GM12878 (cell line): ENCODE measurements at regions not wholly inside any gene's neighbourhood (a gene's known extent, or its start where the extent isn't known, plus 50 kb on each side); places are given as distances from the start of the nearest gene placed in this dataset.

Experiments
- ATAC-seq: fragments of 200-7000 bp; cut with Tn5 transposase; 3 replicates; pipeline ENCODE4 v1.9.1; 2020; ENCODE audit warnings: mild to moderate bottlenecking, moderate library complexity
- BruUV-seq: library from RNA; stranded (reverse); fragments of 400-500 nt; replicated peaks from 2 replicates; lab custom pipeline; 2021; lab: Mats Ljungman, UMichigan
- CTCF ChIA-PET: fragments of 300-600 bp; sonication (Branson Sonifier 250); formaldehyde crosslinking; extraction: SDS; loops from one replicate; lab custom pipeline; 2021; ENCODE audit warnings: inconsistent platforms; lab: Yijun Ruan, JAX
- POLR2A ChIA-PET: fragments of 350-600 bp; formaldehyde crosslinking; extraction: SDS; loops from one replicate; lab custom pipeline; 2021; ENCODE audit warnings: inconsistent platforms; lab: Charles Lee
- RAD21 ChIA-PET: fragments of 300-600 bp; sonication (Branson Sonifier 250); formaldehyde crosslinking; loops from one replicate; lab custom pipeline; 2023; ENCODE audit warnings: antibody characterized with exemption; ENCODE audit not compliant: unreplicated experiment; lab: Charles Lee
- SMC1A ChIA-PET: fragments of 300-600 bp; sonication (Branson Sonifier 250); formaldehyde crosslinking; loops from one replicate; lab custom pipeline; 2023; ENCODE audit not compliant: unreplicated experiment, uncharacterized antibody; lab: Charles Lee
- DNase-seq: peaks from one replicate; pipeline ENCODE4 v3.0.0-alpha.2; 2011; ENCODE audit warnings: low read depth, low spot score
- FAIRE-seq: peaks from 3 replicates; lab custom pipeline; 2011; peaks lifted over from hg19 to GRCh38; lab: Jason Lieb, UNC
- H2AFZ ChIP-seq: 2 replicates; pipeline ENCODE4 v1.6.0; 2011; ENCODE audit warnings: low read depth, low read length, control low read depth; ENCODE audit not compliant: control insufficient read depth
- H3K27ac ChIP-seq: 2 replicates; pipeline ENCODE4 v1.5.1; 2011; ENCODE audit warnings: control low read depth; ENCODE audit not compliant: control insufficient read depth, insufficient read depth
- H3K27me3 ChIP-seq, 2 experiments: replicated peaks in 1 of 2; 2 replicates each; pipeline versions ENCODE4 v1.6.0 to v1.6.1; 2011; ENCODE audit warnings: low read length in 1 of 2; ENCODE audit not compliant: control insufficient read depth in 2 of 2, insufficient read depth in 2 of 2
- H3K36me3 ChIP-seq, 2 experiments: 2 replicates each; pipeline ENCODE4 v1.5.1; 2011; ENCODE audit warnings: low read length in 1 of 2; ENCODE audit not compliant: control insufficient read depth in 2 of 2, insufficient read depth in 2 of 2
- H3K4me1 ChIP-seq: 2 replicates; pipeline ENCODE4 v1.6.1; 2011; ENCODE audit warnings: mild to moderate bottlenecking, low read length, moderate library complexity, mixed read lengths; ENCODE audit not compliant: control insufficient read depth, insufficient read depth
- H3K4me2 ChIP-seq: 2 replicates; pipeline ENCODE4 v1.6.0; 2011; ENCODE audit warnings: control low read depth; ENCODE audit not compliant: control insufficient read depth, insufficient read depth
- H3K4me3 ChIP-seq: fragments of 200-600 bp; sonication (generic); 2 replicates; pipeline ENCODE4 v1.5.1; 2016
- H3K79me2 ChIP-seq: 2 replicates; pipeline ENCODE4 v1.6.0; 2011; ENCODE audit warnings: low read length; ENCODE audit not compliant: control insufficient read depth, insufficient read depth
- H3K9ac ChIP-seq: 2 replicates; pipeline ENCODE4 v1.8.0; 2011; ENCODE audit warnings: low read length, control low read depth, mixed read lengths; ENCODE audit not compliant: control insufficient read depth, insufficient read depth
- H3K9me3 ChIP-seq: replicated peaks from 3 replicates; pipeline ENCODE4 v1.5.1; 2011; ENCODE audit warnings: mild to moderate bottlenecking, low read length; ENCODE audit not compliant: control insufficient read depth, insufficient read depth
- H4K20me1 ChIP-seq: 2 replicates; pipeline ENCODE4 v1.6.0; 2011; ENCODE audit not compliant: control insufficient read depth, insufficient read depth
- ATF3 ChIP-seq: IDR thresholded peaks from 2 replicates; pipeline ENCODE4 v1.6.1; 2011; ENCODE audit warnings: low read depth, mild to moderate bottlenecking, low read length, moderate library complexity, borderline replicate concordance; ENCODE audit errors: extremely low read depth
- BCL11A ChIP-seq: IDR thresholded peaks from 2 replicates; pipeline ENCODE4 v1.6.1; 2011; ENCODE audit warnings: low read depth, low read length
- BCL3 ChIP-seq: IDR thresholded peaks from 2 replicates; pipeline ENCODE4 v1.6.1; 2011; ENCODE audit warnings: borderline replicate concordance, low read depth, mild to moderate bottlenecking, moderate library complexity, low read length; ENCODE audit not compliant: insufficient read depth, poor library complexity, severe bottlenecking
- BMI1 ChIP-seq: fragments of 450-650 bp; IDR thresholded peaks from 2 replicates; pipeline ENCODE4 v1.6.1; 2016; ENCODE audit warnings: mild to moderate bottlenecking, moderate library complexity, borderline replicate concordance
- IKZF1 ChIP-seq: fragments of 450-650 bp; conservative IDR thresholded peaks from 2 replicates; pipeline ENCODE4 v1.6.1; 2017; ENCODE audit warnings: antibody characterized with exemption, mild to moderate bottlenecking
- IRF4 ChIP-seq: IDR thresholded peaks from 2 replicates; pipeline ENCODE4 v1.6.1; 2011; ENCODE audit warnings: low read depth, low read length
- MYB ChIP-seq: fragments of 150-350 bp; IDR thresholded peaks from 2 replicates; pipeline ENCODE4 v1.6.1; 2014; ENCODE audit warnings: mild to moderate bottlenecking, low read depth, low read length, borderline replicate concordance
- NFIC ChIP-seq: IDR thresholded peaks from 2 replicates; pipeline ENCODE4 v1.6.1; 2012; ENCODE audit warnings: low read depth, mild to moderate bottlenecking, inconsistent platforms, low read length, moderate library complexity
- PAX5 ChIP-seq: IDR thresholded peaks from 2 replicates; pipeline ENCODE4 v1.6.1; 2011; ENCODE audit warnings: low read depth, low read length, borderline replicate concordance
- SKIL ChIP-seq: fragments of 450-650 bp; IDR thresholded peaks from 2 replicates; pipeline ENCODE4 v1.6.1; 2017; ENCODE audit warnings: mild to moderate bottlenecking, low read depth, inconsistent platforms; ENCODE audit not compliant: poor library complexity, severe bottlenecking
- SMARCA5 ChIP-seq: fragments of 450-650 bp; IDR thresholded peaks from 2 replicates; pipeline ENCODE4 v1.6.1; 2017; ENCODE audit warnings: mild to moderate bottlenecking
- SRF ChIP-seq, 2 experiments: IDR thresholded peaks; 2 replicates each; pipeline ENCODE4 v1.6.1; 2011; ENCODE audit warnings: low read depth in 2 of 2, low read length in 2 of 2, mild to moderate bottlenecking in 1 of 2, moderate library complexity in 1 of 2
- ZNF217 ChIP-seq: fragments of 450-650 bp; IDR thresholded peaks from 2 replicates; pipeline ENCODE4 v1.6.1; 2017; ENCODE audit warnings: antibody characterized with exemption, mild to moderate bottlenecking
- ZNF384 ChIP-seq: IDR thresholded peaks from 2 replicates; pipeline ENCODE4 v1.6.1; 2012; ENCODE audit warnings: low read depth, mild to moderate bottlenecking, low read length, improper control_type of control experiment, borderline replicate concordance
- ZSCAN29 ChIP-seq: fragments of 450-650 bp; IDR thresholded peaks from 2 replicates; pipeline ENCODE4 v1.6.1; 2017; ENCODE audit warnings: mild to moderate bottlenecking, moderate library complexity
- WGBS: methylation state at CpG from one replicate; pipeline ENCODE4 v1.1.6; 2016; ENCODE audit warnings: low lambda C conversion rate; ENCODE audit not compliant: insufficient replicate concordance, insufficient coverage; ENCODE audit errors: missing lambda C conversion rate; 5-methylcytosine and 5-hydroxymethylcytosine counted together
- in situ Hi-C: fragments of 300-500 bp; cut with MboI; formaldehyde crosslinking; loops from 9 replicates; pipeline ENCODE4 v1.14.3; 2018; ENCODE audit warnings: mixed read lengths
- intact Hi-C: fragments of 100-400 bp; cut with micrococcal nuclease; formaldehyde crosslinking; loops from one replicate; pipeline ENCODE4 v1.14.2; 2022; ENCODE audit not compliant: unreplicated experiment

GRCh38 chr18:2407961-2408360, 163.3 kb downstream of the METTL4 start:
- no peaks in the 10 kb centered on the region; a peak in 1 of 4 replicates for H3K27me3 ChIP-seq
- POLR2A ChIA-PET: no interaction called here
- H3K4me2 ChIP-seq: no peak overlapping the region
- 0% methylated on average over 1 of the region's 1 CpG for WGBS
- H3K9me3 ChIP-seq: no peaks in the 10 kb centered on the region
- no peak overlapping the region for H3K9ac ChIP-seq
- CTCF ChIA-PET: interaction anchor here (0.8 to 1.1 kb wide), 2 partner anchors 34 to 97 kb away, joined by 3 to 6 read pairs; no protein-coding TSS in a partner anchor
- in situ Hi-C loops (no loop called here), intact Hi-C loops (no loop called here)
- no peaks in the 10 kb centered on the region for H3K36me3 ChIP-seq
- no peak overlapping the region for H3K27ac ChIP-seq
- TF ChIP-seq BCL3 (no peak), IKZF1 (no peak), MYB (no peak), SRF (IDR thresholded peaks at IDR 0.05; ENCODE audit: low read depth in 2 of 2, low read length in 2 of 2) (no peak), ZNF217 (no peak), NFIC (no peak), IRF4 (no peak), SKIL (no peak), BMI1 (no peak), ZSCAN29 (no peak), ATF3 (no peak), SMARCA5 (no peak), ZNF384 (no peak), PAX5 (no peak), BCL11A (no peak)
- no peak overlapping the region for H3K4me3 ChIP-seq
- H3K79me2 ChIP-seq: no peaks in the 10 kb centered on the region
- RAD21 ChIA-PET: no interaction called here
- no peaks in the 10 kb centered on the region for H4K20me1 ChIP-seq
- SMC1A ChIA-PET: interaction anchor here (0.6 kb wide), 1 partner anchor 520 kb away, joined by 4 read pairs; no protein-coding TSS in a partner anchor
- ATAC-seq (no peak), DNase-seq (no peak), FAIRE-seq (no peak)
- H2AFZ ChIP-seq: no peak overlapping the region
- BruUV-seq: no TSS peak
- H3K4me1 ChIP-seq: no peaks in the 10 kb centered on the region
